GM12891 (cell line): ENCODE measurements at regions not wholly inside any gene's neighbourhood (a gene's known extent, or its start where the extent isn't known, plus 50 kb on each side); places are given as distances from the start of the nearest gene placed in this dataset.

Source experiments
- PAX5 ChIP-seq: IDR thresholded peaks from 2 replicates; pipeline ENCODE4 v1.6.1; 2011; ENCODE audit warnings: low read length, moderate library complexity, mild to moderate bottlenecking; ENCODE audit not compliant: insufficient read depth, severe bottlenecking
- POLR2A ChIP-seq: IDR thresholded peaks from 2 replicates; pipeline ENCODE4 v1.6.1; 2011; ENCODE audit warnings: low read depth, low read length, control low read depth
- POLR2AphosphoS5 ChIP-seq: IDR thresholded peaks from 2 replicates; pipeline ENCODE4 v1.6.1; 2011; ENCODE audit warnings: low read depth, low read length, control low read depth
- POU2F2 ChIP-seq: IDR thresholded peaks from 2 replicates; pipeline ENCODE4 v1.6.1; 2011; ENCODE audit warnings: low read depth, mild to moderate bottlenecking, control low read depth, low read length, moderate library complexity
- SPI1 ChIP-seq: IDR thresholded peaks from 2 replicates; pipeline ENCODE4 v1.6.1; 2011; ENCODE audit warnings: low read depth, low read length, control low read depth
- TAF1 ChIP-seq: IDR thresholded peaks from 2 replicates; pipeline ENCODE4 v1.6.1; 2011; ENCODE audit warnings: low read depth, low read length, control low read depth

- no peak for TF ChIP-seq POLR2AphosphoS5
- TF ChIP-seq POLR2A: no peak
- no peak for TF ChIP-seq PAX5
- TF ChIP-seq TAF1: no peak
- no peak for TF ChIP-seq SPI1
- TF ChIP-seq POU2F2: no peak
Observed at GRCh38 chr15:66921319-66921915, 144.0 kb upstream of the SMAD3 start.
